T1000 (cell line): ENCODE measurements at regions not wholly inside any gene's neighbourhood (a gene's known extent, or its start where the extent isn't known, plus 50 kb on each side); places are given as distances from the start of the nearest gene placed in this dataset.
"Not testable (repeated sequence)": the region's sequence is repeated elsewhere in the genome, so short reads cannot be mapped to it uniquely, and the experiment has no call there.

Source experiments
- DNase-seq: peaks from one replicate; lab custom pipeline; 2025; ENCODE audit warnings: mixed read lengths; lab: John Stamatoyannopoulos, UW

- DNase-seq, result no peak
Measured at GRCh38 chr3:101996832-101997231, 147.5 kb downstream of the NFKBIZ start.

DNA sequence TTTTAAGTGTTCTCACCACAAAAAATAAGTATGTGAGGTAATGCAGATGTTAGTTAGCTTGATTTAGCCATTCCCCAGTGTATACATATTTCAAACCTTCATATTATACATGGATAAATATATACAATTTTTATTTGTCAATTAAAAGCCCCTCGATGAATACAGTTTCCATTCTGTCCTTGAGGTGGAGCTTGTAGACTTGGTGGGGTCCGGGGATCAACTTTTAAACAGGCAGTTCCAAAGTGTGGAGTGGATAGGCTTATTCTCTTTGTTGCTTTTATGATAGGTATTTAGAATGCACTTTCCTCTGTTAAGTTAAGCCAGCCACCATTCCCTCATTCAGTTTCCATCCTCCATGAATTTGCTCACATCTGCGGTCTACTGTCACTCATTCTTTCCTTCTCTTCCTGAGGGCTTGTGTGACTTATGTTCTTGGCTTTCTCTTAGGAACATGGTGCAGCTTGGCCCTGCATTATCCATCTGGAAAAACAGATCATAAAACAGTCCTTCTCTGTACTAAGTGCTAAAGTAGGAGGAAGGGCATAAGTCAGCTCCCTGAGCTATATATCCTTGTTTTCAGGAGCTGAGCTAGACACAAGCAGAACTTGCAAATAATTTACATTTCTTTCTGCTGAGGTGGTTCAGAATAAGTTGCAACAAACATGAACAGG, 149.1 kb downstream of the NFKBIZ start:
- DNase-seq, result no peak

DNA sequence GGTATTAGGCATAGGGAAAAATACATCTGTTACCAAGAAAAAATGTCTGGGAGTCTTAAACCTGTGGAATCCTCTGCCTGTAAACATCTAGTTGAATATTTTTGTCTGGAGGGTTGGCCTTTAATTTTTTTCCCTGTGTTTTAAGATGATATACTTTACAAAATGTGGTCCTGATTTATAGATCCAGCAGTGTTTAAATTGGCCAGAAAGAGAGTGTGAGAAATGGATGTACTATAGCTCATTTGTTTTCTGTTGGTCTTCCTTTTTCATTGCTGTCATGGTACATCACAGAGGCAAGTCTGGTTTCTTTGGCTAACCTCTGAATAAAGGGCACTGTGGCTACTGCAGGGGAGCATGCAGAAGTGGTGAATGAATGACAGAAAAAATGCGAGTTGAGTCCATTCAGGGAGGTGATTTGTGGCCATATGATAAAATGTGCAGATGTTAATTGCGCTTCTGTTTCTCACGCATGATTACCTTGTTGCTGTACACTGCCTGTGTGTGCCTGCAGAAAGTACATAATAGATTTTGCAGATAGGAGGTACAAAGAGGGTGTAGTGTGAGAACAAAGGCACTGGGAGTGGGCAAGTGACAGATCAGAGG, 150.0 kb downstream of the NFKBIZ start:
- no peak for DNase-seq

DNA sequence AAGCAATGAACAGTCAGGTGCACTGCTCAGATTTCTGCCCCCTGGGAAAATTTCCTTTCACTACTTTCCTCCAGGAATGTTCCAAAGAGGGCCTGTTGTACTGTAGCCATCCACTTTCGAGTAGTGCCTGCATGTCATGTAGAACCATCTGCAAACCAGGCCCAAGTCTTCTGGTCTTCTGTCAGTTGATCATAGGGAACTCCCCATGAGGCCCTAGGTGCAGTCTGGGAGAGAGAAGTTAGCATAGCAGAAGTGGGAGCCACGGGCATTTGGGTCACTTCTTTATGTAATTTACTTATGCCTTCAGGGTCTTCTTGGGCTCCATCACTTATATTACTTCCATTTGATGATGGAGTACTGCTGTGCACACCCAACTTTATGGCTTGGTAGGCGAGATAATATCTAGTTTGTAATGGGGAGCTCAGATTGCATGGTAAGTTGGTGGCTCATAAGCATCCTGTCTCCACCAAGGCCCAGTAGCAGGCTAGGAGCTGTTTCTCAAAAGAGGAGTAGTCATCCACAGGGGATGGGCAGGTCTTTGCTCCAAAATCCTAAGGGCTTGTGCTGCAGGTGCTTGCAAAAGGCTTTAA, 151.4 kb downstream of the NFKBIZ start:
- no peak for DNase-seq

DNA sequence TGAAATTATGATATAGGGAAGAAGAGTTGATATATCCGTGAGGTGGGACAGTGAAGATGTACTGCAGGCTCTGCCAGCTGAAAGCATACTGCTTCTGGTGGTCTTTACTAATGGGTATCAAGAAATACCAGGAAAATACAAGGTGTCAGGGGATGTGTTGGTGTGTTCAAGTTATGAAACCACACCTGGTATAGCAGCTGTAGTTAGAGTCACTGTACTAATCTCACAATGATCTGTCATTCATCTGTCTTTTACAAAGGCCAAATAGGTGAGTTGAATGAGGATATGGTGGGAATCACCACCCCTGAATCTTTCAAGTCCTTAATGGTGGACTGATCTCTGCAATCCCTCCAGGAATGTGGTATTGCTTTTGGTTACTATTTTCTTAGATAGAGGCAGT, 152.7 kb downstream of the NFKBIZ start:
- no peak for DNase-seq

DNA sequence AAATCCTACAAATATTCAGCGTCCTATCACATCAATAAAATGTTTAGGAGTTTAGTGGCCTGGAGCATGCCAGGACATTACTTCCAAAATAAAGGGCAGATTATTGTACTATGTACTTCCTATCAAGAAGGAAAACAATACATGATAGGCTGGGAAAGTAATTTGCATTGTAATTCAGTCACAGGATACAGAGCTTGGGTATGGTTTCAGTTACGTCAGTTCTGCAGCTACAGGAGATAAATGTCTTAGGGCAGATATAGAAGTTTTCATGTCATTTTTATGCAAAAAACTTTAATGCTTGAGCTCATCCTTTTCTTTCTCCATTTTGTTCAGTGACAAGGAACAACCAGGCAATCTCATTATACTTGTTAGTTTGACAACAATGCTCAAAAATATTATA, 155.2 kb downstream of the NFKBIZ start:
- no peak for DNase-seq

DNA sequence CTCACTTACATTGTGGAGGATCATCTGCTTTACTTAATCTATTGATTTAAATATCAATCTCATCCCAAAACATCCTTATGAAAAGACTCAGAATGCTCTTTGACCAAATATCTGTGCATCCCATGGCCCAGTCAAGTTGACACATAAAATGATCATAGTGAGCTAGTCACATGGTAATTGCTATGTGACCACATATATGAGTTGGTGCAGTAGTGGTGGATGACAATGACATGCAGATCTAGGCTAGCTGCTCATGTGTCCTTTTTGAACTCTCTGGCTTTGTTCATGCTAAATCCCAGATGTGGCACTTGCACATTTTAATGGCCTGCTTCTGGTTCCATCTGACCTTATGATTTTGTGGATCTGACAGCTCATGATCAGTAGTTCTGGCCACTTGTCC, 156.2 kb downstream of the NFKBIZ start:
- no peak for DNase-seq

DNA sequence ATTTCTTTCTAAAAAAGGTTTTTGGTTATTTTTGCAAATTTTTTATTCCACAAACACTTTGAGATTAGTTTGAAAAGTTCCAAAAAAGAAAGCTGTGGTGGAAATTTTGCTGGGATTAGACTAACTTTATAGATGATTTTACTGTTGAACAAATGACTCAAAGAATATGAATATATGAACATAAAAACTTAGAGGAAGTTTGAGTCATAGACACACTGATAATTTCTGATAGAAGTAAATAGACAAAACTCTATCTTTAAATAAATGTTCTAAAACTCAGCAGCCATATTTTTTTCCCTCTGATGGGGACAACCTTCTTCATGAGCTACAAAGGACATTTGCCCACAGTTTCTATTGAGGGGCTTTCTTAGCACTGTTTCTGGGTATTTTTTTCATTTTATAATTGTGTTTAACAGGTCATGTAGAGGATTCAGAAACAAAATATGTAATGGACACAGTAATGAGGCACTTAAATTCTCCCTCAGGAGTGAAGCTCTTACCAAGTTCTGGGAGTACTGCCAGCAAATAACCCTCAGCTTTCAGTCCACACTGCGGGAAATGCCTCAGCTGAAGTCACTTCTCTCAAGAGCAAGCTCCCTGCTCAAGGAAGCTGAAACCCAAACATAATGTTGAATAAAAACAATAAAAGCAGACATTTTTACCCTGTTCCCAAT, 157.6 kb downstream of the NFKBIZ start:
- DNase-seq, result peak; percentile 15

DNA sequence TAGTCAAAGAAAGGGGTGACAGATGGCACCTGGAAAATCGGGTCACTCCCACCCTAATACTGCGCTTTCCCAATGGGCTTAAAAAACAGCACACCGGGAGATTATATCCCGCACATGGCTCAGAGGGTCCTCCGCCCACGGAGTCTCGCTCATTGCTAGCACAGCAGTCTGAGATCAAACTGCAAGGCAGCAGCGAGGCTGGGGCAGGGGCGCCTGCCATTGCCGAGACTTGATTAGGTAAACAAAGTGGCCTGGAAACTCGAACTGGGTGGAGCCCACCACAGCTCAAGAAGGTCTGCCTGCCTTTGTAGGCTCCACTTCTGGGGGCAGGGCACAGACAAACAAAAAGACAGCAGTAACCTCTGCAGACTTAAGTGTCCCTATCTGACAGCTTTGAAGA, 159.1 kb downstream of the NFKBIZ start:
- DNase-seq, result not testable (repeated sequence)

DNA sequence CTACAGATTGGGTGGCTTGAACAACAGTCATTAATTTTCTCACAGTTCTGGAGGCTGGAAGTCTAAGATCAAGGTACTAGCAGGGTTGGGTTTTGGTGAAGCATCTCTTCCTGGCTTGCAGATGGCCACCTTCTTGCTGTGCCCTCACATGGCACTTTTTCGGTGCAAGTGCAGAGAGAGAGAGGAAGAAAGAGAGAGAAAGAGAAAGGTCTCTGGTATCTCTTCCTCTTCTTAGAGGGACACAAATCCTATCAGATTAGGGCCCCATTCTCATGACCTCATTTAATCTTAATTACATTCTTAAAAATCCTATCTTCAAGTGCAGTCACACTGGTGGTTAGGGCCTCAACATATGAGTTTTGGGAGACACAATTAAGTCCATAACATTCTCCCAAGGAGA, 167.1 kb downstream of the NFKBIZ start:
- DNase-seq, result no peak

DNA sequence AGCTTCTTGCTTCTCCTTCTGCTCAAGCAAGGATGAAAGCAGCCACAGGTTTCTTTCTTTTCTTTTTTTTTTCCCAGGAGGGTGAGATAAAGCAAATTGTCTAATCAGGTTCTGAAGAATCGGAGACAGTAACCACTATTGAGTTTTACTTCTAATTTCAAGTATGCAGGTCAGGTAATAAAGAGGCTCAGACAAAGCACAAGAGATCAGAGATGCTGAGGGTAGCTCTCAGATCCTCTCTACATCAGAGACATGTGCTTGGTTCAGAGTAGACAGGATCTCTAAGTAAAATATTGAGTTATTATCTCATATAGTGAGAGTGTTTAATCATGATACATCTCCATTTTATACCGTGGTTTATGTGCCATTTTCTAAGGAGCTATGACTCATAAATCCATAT, 168.5 kb downstream of the NFKBIZ start:
- DNase-seq, result no peak

DNA sequence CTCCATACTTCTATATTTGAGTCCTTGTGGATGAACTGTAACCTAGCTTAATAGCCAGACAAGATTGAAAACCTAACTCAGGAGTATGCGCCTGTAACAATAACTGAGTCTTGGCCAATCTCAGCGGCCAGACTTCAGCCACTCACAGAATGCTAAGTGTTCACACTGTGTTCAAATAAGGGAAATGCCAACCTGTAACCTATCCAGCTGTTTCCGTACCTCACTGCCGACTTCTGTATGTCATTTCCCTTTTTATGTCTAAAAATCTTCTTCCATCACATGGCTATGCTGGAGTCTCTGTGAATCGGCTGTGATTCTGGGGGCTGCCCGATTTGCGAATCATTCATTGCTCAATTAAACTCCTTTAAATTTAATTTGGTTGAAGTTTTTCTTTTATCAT, 169.2 kb downstream of the NFKBIZ start:
- no peak for DNase-seq

GRCh38 chr3:102020735-102021134, 171.4 kb downstream of the NFKBIZ start:
- DNase-seq, result no peak

DNA sequence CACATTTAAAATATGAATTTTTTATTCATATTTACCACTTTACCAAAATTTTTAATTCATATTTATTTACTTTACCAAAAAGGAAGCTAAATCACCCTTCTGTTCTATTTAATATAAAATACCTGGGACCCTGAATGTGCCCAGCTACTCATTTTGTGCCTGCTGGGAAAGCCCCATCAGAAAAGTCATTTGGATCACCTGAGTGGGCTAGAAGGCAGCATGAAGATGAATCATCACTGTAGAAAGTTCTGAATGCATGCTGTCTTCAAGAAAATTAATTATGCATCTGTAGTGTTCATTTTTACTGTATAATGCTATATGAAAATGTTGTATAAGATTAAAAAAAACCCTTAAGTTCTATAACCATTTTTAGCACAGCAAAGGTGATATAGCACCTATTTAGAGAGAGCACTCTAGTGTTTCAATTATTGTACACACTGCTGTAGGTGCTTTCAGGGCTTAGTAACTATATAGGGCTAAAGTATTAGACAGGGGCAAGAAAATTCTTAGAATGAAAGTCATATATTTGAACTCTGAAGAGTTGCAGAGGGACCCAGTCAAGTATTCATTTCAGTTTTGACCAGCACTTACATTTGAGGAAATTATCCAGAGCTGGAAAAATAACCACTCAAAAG, 175.1 kb downstream of the NFKBIZ start:
- no peak for DNase-seq

- DNase-seq, result no peak
Measured at GRCh38 chr3:102025606-102026270, 176.4 kb downstream of the NFKBIZ start.

GRCh38 chr3:102026656-102027055, 177.3 kb downstream of the NFKBIZ start:
- DNase-seq, result no peak

- no peak for DNase-seq
Measured at GRCh38 chr3:102030661-102031060, 181.3 kb downstream of the NFKBIZ start.

DNA sequence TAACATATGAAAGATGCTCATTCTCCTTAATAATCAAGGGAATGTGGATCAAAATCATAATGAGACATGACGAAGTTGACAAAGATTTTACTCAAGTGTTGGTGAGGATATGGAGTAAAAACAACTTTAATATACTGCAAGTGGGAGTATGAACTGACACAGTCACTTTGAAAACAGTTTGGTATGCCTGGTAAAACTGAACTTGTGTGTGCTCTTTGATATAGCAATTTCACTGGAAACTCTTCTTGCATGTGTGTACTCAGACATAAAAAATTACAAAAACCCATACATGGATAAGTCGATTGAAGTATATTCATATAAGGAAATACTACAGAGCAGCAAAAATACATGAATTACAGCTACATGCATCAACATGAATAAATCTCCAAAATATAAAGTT, 182.5 kb downstream of the NFKBIZ start:
- no peak for DNase-seq

DNA sequence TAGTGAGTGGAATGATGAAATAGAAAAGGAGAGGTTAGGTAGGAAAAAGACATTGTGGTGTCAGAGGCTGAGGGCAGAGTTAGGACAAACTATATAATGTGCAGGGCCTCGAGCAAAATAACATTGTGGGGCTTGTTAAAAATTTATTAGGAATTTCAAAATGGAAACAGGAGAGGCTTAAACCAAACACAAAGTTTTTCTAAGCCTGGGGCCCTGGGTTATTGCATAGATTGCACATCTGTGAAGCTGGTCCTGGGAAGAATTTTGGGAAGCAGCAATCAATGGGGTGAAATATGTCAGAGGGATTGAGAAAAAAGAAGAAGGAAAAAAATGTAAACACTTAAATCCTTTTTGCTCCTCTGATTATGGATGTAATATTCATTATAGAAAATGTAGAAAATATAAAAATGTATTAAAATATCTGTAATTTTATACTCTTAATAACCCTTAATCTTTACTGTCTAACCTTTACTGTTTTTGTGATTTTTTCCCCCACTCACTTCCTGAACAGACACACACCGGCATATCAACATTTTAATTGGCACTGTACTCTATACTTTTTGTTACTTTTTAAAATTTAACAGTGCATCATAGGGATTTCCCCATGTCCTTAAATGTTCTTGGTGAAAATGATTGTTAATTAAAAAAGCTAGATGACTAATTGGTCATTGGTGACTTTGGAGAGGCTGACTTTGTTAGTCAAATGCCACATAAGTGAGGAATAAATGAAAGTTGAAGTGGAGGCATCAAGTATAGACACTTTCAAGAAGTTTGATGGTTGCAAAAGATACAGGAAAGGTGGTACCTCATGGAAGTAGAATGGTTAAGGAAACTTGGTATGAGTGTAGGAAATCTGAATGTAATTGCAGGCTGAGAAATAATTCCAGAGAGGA, 183.4 kb downstream of the NFKBIZ start:
- no peak for DNase-seq

GRCh38 chr3:102034639-102035451, 185.5 kb downstream of the NFKBIZ start:
- no peak for DNase-seq
